Epithelial cell of esophagus (primary cell): ENCODE measurements at regions not wholly inside any gene's neighbourhood (a gene's known extent, or its start where the extent isn't known, plus 50 kb on each side); places are given as distances from the start of the nearest gene placed in this dataset.

Experiments
- DNase-seq: peaks from one replicate; pipeline ENCODE4 v3.0.0; 2010; ENCODE audit warnings: low read depth
- H3K4me3 ChIP-seq: 2 replicates; pipeline ENCODE4 v1.5.1; 2011; ENCODE audit warnings: mild to moderate bottlenecking, low read length, control low read depth
- TF ChIP-seq, protein P1 (sequence below): IDR thresholded peaks from 2 replicates; pipeline ENCODE4 v1.5.1; 2011; ENCODE audit warnings: low read depth, mild to moderate bottlenecking, low read length, control low read depth, inconsistent platforms; ENCODE audit not compliant: insufficient read depth; ENCODE audit errors: missing control alignments

GRCh38 chr13:22726726-22727125 is 454.1 kb upstream of the SGCG start:
- no peak overlapping the region for H3K4me3 ChIP-seq
- DNase-seq = no peak
- TF ChIP-seq, protein P1, sequence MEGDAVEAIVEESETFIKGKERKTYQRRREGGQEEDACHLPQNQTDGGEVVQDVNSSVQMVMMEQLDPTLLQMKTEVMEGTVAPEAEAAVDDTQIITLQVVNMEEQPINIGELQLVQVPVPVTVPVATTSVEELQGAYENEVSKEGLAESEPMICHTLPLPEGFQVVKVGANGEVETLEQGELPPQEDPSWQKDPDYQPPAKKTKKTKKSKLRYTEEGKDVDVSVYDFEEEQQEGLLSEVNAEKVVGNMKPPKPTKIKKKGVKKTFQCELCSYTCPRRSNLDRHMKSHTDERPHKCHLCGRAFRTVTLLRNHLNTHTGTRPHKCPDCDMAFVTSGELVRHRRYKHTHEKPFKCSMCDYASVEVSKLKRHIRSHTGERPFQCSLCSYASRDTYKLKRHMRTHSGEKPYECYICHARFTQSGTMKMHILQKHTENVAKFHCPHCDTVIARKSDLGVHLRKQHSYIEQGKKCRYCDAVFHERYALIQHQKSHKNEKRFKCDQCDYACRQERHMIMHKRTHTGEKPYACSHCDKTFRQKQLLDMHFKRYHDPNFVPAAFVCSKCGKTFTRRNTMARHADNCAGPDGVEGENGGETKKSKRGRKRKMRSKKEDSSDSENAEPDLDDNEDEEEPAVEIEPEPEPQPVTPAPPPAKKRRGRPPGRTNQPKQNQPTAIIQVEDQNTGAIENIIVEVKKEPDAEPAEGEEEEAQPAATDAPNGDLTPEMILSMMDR = no peak

DNA sequence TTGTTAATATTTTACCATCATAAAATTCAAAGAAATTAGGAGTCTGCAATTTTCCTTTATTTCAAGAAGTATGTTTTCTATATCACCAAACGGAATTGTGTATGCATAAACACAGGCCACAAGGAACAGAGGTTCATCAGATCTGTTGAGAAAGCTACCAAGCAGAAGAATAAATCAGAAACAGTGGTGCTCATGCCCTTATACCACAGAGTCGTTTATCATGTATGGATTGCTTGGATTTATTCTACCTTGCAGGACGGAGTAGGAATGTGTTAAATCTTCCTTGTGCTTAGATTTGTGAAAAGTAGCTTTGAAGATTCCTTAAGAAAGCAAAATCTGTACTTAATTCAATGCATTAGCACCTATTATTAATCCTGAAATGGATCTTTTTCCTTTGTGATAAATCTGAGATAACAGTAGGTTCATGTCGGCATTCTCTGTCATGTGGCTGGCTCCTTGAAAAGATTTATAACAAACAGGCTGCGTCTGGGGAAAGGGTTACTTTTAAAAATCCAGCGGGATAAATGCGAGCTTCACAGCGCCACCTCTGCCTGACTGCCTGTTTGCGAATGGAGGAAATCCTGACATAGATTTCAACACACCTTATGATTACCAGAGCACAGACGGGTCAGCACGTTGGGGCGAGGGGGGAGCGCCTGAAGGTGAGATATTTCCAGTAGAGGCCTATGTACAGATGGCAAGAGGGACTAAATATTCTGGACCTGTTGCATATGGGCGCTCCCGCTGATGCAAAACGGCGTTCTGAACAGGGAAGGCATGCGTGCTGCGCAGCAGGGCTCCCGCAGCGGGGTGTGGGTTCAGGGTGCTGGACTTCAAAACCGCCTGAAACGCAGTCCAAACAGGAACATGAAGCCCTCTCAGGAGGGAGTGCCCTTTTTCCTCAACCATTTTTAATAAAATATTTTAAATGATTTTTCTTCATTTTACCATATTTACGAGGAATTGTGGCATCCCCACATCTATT is 445.5 kb upstream of the SGCG start:
- TF ChIP-seq, protein P1 = no peak
- DNase-seq = no peak
- H3K4me3 ChIP-seq = no peak overlapping the region

DNA sequence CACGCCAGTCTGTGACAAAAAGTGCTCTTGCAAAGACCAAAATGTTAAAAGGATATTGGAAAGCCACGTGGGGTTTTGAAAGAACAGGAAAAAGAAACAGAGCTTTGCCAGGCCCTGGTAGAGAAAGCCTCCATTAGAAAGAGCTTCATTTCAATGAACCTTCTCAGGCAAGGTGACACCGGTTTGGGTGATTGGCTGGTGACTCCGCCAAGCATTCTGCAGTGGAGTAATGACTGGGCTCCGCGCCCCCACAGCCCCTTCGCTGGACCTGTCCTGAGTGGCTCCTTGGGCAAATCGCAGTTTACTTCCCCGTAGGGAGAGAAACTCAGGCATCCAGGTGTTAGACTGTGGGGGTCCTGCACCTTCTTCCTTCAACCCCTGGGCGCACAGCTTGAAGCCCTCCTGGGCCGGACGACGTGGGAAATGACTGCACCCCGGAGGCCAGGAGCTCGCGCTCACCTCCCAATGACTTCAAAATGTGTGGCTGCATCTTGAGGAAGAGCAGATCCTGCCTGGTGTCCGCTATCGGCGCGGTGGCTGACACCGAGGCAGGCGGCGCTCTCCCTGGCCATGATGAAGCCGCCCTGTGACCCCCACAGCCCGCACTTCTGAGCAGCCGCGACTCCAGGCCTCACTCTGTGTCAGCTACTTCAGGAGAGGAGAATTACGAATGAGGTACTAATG is 444.6 kb upstream of the SGCG start:
- DNase-seq = no peak
- no peak overlapping the region for H3K4me3 ChIP-seq
- TF ChIP-seq, protein P1 = no peak

DNA sequence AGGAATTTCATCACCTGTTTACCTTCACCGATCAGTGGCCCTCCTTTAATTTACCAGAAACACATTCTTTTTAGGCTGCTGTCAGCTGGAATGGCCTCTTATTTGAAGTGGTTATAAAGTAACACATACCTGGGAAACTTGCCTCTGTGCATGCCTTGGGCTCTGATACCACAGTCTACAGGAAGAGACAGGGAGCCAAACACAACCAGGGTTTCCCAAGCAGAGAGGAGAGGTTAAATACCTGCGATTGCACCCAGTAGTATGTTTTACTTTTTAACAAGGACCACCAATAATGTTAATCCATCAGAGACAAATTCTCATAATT is 444.0 kb upstream of the SGCG start:
- no peak for DNase-seq
- H3K4me3 ChIP-seq = no peak overlapping the region
- TF ChIP-seq, protein P1 = no peak

DNA sequence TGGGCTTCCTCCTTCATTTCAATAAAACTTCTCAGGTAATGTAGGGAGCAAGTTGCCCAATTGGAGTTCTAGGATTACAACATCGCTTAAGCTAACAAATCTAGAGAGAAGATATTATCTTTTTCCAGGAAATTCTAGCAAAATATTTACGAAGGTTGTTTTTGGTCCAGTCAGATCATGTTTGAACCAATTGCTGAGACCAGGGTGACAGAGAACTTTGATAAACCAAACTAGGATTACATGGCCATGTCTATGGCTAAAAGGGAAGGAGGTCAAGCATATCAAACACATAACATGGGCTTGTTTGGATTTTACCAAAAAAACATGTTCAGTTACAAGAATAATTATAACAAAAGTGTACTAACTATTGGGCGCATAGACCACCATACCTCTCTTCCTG is 442.4 kb upstream of the SGCG start:
- DNase-seq = no peak
- H3K4me3 ChIP-seq = no peak overlapping the region
- TF ChIP-seq, protein P1 = no peak

DNA sequence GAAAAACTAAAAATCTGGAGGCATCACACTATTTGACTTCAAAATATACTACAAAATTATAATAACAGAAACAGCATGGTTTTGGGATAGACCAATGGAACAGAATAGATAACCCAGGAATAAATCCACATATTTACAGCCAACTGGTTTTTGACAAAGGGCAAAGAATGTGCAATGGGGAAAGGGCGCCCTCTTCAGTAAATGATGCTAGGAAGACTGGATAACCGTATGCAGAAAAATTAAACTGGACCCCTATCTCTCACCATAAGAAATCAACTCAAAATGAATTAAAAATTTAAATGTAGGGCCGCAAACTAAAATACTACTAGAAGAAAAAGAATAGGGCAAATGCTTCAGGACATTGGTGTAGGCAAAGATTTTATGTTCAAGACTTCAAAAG is 440.5 kb upstream of the SGCG start:
- TF ChIP-seq, protein P1 = no peak
- peak; percentile 8 for DNase-seq
- no peak overlapping the region for H3K4me3 ChIP-seq
